T-helper 17 cell (primary cell): ENCODE measurements at regions not wholly inside any gene's neighbourhood (a gene's known extent, or its start where the extent isn't known, plus 50 kb on each side); places are given as distances from the start of the nearest gene placed in this dataset.

Source experiments
- ATAC-seq: fragments of 150-1000 bp; cut with Tn5 transposase; 2 replicates; pipeline ENCODE4 v1.10.0; 2021; ENCODE audit warnings: mild to moderate bottlenecking, moderate library complexity
- DNase-seq, 3 donors: peaks; one replicate each; pipeline versions ENCODE4 v3.0.0 to v3.0.0-alpha.2; 2020 to 2021
- H3K9me3 ChIP-seq: one replicate; pipeline ENCODE4 v1.7.0; 2013; ENCODE audit warnings: low read length, mild to moderate bottlenecking; ENCODE audit not compliant: control insufficient read depth, poor library complexity, severe bottlenecking
- H3K27ac Mint-ChIP-seq: one replicate; pipeline ENCODE4 v1.8.0; 2022; ENCODE audit warnings: mild to moderate bottlenecking, moderate library complexity, mixed read lengths
- H3K27me3 Mint-ChIP-seq: one replicate; pipeline ENCODE4 v1.8.0; 2022; ENCODE audit warnings: mixed read lengths
- H3K36me3 Mint-ChIP-seq: one replicate; pipeline ENCODE4 v1.8.0; 2022; ENCODE audit warnings: low read depth, mixed read lengths
- H3K4me1 Mint-ChIP-seq: one replicate; pipeline ENCODE4 v1.8.0; 2022; ENCODE audit warnings: mild to moderate bottlenecking, mixed read lengths
- H3K4me3 Mint-ChIP-seq: one replicate; pipeline ENCODE4 v1.8.0; 2022; ENCODE audit warnings: mild to moderate bottlenecking, moderate library complexity, mixed read lengths

DNA sequence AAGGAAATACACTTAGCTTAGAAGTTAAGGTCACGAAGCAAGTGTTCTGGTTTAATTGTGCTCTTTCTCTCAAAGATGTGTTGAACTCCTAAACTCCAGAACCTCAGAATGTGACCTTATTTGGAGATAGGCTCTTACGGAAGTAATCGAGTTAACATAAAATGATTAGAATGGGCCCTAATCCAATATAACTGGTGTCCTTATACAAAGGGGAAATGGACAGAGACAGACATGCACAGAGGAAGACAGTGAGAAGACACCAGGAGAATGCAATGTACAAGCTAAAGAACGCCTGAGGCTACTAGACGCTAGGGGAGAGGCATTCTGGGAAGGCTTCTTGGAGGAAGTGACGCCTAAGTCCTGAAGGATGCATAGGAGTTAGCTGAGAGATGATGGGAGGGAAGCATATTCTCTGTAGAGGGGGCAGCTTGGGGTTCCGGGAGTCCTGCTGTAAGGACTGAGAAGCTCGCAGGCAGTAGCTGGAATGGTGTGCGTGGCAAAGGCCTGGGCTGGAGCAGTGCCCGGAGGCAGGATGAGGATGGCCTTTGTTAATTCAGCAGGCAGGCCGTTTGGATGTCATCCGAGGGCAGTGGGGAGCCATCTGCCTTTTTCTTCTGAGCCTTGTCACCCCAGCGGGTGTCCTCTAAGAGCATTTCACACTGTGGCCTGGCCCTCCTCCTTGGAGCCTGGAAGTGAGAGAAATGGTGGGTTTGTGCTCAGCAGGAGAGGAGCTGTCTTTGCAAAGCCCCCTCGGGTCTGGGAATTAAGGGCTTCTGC lies 513.4 kb downstream of the SHQ1 start:
- H3K9me3 ChIP-seq: no peaks in the 10 kb centered on the region
- no peaks in the 10 kb centered on the region for H3K36me3 Mint-ChIP-seq
- H3K4me1 Mint-ChIP-seq: no peaks in the 10 kb centered on the region
- no peak overlapping the region for H3K27ac Mint-ChIP-seq
- H3K4me3 Mint-ChIP-seq: no peak overlapping the region
- ATAC-seq: no peak
- H3K27me3 Mint-ChIP-seq: no peaks in the 10 kb centered on the region
- DNase-seq: no peak

DNA sequence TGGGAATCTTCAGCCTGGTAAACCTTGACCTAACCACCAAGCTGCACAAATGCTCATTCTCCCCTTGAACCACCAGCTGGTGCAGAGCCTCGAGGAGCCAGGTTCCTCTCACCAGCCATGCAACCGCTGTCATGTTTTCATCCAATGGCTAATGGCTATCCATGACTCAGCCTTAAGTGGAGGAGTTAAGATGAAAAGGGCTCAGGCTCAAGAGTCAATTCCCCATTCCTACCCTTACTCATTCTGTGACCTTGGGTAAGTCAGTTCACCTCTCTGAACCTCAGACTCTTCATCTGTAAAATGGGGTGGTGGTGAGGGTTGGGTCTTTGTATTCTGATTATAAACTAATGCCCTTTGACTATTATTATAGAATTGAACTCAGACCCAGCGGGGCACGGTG lies 515.6 kb downstream of the SHQ1 start:
- Mint-ChIP-seq H3K27me3 (peaks cover 6% of the 10 kb centered on the region), H3K27ac (no peak overlapping the region), H3K4me1 (no peaks in the 10 kb centered on the region), H3K4me3 (no peak overlapping the region), H3K36me3 (no peaks in the 10 kb centered on the region)
- DNase-seq (no peak), ATAC-seq (no peak)
- no peaks in the 10 kb centered on the region for H3K9me3 ChIP-seq

DNA sequence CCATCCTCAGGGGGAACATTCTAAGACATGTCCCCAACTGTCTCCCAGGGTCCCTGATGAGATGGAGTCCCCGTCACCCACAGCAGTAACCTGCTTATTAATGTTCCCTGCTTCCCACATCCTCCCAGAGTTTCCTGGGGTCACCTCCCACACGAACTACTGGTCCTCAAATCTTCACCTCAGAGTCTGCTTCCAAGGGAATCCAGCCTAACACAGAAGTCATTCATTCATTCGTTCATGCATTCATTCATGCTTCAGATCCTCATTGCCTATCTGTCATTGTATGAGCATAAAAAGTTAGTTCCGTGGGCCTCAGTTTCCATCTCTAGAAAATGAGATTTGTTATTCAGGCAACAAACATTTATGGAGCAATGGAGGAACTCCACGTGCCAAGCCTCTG lies 516.2 kb downstream of the SHQ1 start:
- Mint-ChIP-seq H3K36me3 (no peaks in the 10 kb centered on the region), H3K27ac (no peak overlapping the region), H3K4me1 (no peaks in the 10 kb centered on the region), H3K4me3 (no peak overlapping the region), H3K27me3 (peaks cover 6% of the 10 kb centered on the region)
- ATAC-seq (no peak), DNase-seq (no peak)
- H3K9me3 ChIP-seq: no peaks in the 10 kb centered on the region

DNA sequence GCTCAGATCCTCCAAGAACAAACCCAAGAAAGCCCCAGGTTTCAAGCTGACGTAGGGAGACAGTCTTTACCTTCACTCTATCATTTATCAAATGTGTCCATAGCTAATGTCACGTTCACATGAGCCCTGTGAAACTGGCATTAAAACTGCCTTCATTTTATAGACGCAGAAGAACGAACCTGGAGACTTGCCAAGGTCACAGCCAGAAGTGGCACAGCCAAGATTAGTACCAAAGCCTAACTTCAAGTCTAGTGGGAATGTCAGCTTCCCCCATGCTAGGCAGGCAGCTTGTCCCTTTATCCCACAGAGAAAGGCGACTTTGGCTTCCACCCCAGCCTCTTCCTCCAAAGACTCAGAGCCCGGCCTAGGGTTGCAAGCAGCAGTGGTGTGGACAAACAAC lies 517.2 kb downstream of the SHQ1 start:
- Mint-ChIP-seq H3K4me3 (no peak overlapping the region), H3K4me1 (no peaks in the 10 kb centered on the region), H3K36me3 (no peaks in the 10 kb centered on the region), H3K27ac (no peak overlapping the region), H3K27me3 (peaks cover 6% of the 10 kb centered on the region)
- H3K9me3 ChIP-seq: no peaks in the 10 kb centered on the region
- ATAC-seq: no peak
- DNase-seq: no peak

DNA sequence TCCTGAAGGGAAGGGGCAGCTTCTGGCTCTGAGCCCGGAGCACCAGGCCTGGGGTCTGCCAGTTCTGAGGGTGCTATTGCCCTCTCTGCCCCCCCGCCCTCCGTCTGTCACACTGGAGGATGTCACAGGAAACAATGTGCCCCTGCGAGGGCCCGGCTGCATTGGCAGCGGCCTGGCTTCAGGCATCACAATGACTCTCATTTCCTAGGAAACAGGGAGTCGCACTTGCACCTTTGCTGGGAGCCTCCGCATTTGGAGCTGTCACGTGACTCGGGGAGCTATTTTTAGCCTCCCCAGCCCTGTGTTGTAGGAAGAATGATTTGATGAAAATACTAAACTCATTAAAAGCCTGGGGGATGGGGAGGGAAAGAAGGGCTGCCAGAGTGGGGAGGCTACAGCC lies 518.9 kb downstream of the SHQ1 start:
- Mint-ChIP-seq H3K36me3 (no peaks in the 10 kb centered on the region), H3K27ac (no peak overlapping the region), H3K27me3 (peaks cover 6% of the 10 kb centered on the region), H3K4me3 (no peak overlapping the region), H3K4me1 (no peaks in the 10 kb centered on the region)
- no peak for ATAC-seq
- no peaks in the 10 kb centered on the region for H3K9me3 ChIP-seq
- DNase-seq: no peak

DNA sequence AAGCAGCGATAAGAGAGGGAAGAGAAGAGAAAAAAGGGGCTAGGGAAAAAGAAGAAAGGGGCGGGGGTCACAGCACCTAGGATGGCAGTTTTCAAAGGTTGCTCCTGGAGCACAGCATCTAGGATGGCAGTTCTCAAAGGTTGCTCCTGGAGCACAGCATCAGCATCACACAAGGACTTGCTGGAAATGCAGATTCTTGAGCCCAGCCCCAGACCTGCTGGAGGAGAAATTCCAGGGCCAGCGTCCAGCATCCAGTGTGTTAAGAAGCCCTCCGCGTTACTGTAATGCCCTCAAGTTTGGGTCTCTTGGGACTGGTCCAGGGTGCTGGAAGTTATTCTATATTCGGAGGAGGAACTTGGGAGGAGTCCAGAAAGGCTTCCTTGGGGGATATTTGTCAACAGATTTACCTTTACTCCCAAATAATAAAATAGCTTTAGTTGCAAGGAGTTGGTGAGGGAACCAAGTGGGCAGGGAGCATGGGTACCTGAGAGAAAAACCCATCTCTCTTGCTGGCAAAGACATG lies 519.4 kb downstream of the SHQ1 start:
- DNase-seq (no peak), ATAC-seq (no peak)
- Mint-ChIP-seq H3K36me3 (no peaks in the 10 kb centered on the region), H3K4me3 (no peak overlapping the region), H3K4me1 (no peaks in the 10 kb centered on the region), H3K27me3 (peaks cover 6% of the 10 kb centered on the region), H3K27ac (no peak overlapping the region)
- no peaks in the 10 kb centered on the region for H3K9me3 ChIP-seq

DNA sequence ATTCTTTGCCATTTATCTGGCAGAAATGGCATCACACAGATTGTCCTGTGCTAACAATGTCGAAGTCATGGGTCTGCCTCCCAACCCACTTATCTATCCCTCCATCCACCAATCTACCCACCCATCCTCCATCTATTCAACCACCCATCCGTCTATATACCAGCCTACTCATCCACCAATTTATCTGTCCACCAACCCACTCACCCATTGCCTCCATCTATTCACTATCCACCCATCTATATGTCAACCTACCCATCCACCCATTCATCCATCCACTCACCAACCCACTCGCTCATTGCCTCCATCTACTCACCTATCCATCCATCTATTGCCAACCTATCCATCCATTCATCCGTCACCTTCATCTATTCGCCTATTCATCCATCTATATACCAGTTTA lies 521.2 kb downstream of the SHQ1 start:
- Mint-ChIP-seq H3K27ac (no peak overlapping the region), H3K4me1 (no peaks in the 10 kb centered on the region), H3K36me3 (no peaks in the 10 kb centered on the region), H3K4me3 (no peak overlapping the region), H3K27me3 (peaks cover 6% of the 10 kb centered on the region)
- DNase-seq: no peak
- ATAC-seq: no peak
- H3K9me3 ChIP-seq: no peaks in the 10 kb centered on the region

DNA sequence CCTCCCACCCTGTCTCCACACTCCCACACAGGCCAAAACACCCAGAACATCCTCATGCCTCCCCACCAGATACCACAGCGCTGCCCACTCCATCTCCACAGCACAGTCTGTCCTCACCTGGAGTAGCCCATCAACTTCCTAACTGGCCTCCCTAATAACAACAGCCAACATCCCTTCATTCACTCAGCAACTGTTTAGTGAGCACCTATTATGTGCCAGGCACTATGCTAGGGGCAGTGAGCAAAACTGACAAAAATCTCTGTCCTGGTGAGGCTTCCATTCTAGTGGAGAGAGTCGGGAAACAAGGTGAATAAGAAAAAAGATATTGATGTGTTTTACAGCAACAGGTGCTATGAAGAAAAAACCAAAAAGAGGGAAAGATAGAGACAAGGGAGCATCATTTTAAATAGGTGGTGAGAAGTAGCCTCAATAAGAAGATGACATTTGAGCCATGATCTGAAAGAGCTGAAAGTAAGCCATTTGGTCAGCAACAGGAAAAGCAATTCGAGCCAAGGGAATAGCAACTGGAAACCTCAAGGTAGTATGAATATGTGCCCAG lies 523.9 kb downstream of the SHQ1 start:
- no peaks in the 10 kb centered on the region for H3K9me3 ChIP-seq
- no peak for ATAC-seq
- no peaks in the 10 kb centered on the region for H3K36me3 Mint-ChIP-seq
- DNase-seq: no peak
- H3K4me1 Mint-ChIP-seq: no peaks in the 10 kb centered on the region
- H3K4me3 Mint-ChIP-seq: no peak overlapping the region
- H3K27ac Mint-ChIP-seq: no peak overlapping the region
- peaks cover 6% of the 10 kb centered on the region for H3K27me3 Mint-ChIP-seq

DNA sequence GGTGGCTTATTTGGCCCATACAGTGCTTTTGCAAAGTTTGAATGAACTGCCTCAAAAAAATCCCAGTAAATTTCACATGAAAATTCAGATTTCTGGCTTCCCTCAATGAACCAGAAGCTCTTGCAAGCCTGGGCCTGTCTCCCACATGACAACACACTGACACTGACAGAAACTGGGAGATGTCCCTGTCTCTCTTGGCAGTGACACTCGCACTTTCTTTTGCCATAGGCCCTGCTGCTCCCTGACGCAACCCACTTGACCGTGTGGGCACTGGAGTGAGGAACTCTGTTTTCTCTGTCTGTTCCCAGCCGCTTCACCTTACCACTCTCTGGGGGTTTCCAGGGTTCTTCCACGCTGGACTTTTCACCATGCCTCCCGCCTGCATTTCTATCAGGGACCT lies 524.5 kb downstream of the SHQ1 start:
- ATAC-seq (no peak), DNase-seq (no peak)
- Mint-ChIP-seq H3K27me3 (peaks cover 6% of the 10 kb centered on the region), H3K4me3 (no peak overlapping the region), H3K36me3 (no peaks in the 10 kb centered on the region), H3K27ac (no peak overlapping the region), H3K4me1 (no peaks in the 10 kb centered on the region)
- H3K9me3 ChIP-seq: no peaks in the 10 kb centered on the region

DNA sequence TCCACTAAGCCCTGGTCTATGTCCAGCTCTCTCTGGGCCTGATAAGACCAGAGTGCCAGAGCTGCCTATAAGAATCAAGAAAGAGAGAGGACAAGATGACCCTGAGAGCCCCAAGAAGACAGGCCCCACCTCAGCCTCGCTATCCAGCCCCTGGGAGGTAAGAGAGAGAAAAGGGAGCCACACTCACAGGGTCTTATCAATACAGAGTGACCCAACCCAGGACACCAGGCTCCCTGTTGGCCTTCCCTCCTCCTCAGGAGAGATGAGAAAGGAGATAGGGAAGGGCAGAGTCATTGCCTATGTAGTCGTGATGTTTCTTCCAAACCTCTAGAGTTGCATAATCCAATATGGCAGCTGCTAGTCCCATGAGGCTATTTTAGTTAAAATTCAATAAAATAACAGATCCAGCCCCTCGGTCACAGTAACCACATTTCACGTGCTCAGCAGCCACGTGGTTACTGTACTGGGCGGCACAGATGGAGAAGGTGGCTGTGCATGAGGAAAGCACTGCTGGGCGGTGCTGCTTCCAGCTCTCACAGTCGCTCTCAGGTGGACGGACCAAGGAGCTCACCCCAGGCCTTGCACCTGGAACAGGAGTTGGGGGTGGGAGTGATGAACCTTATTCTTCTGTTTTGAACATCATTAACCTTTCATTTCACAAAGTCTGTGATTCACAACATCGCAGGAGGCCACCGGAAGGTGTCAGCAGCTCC lies 525.8 kb downstream of the SHQ1 start:
- no peaks in the 10 kb centered on the region for H3K27me3 Mint-ChIP-seq
- H3K36me3 Mint-ChIP-seq: no peaks in the 10 kb centered on the region
- no peaks in the 10 kb centered on the region for H3K4me1 Mint-ChIP-seq
- DNase-seq: no peak
- no peak for ATAC-seq
- no peak overlapping the region for H3K27ac Mint-ChIP-seq
- H3K9me3 ChIP-seq: no peaks in the 10 kb centered on the region
- no peak overlapping the region for H3K4me3 Mint-ChIP-seq

DNA sequence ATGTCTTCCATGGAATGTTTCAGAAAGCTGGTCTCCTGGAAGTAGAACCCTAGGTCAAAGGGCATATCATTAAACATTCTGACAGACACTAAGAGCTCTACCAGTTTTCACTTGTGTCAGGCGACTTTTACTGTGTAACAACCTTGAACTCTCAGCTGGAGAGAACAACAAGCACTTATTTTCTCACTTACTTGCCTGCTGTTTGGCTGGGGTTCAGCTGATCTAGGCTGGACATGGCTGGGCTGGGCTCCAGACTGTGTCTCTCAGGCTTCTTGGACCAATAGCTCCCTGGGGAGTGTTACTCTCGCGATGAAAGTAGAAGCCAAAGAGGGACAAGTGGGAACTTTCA lies 527.3 kb downstream of the SHQ1 start:
- H3K9me3 ChIP-seq: no peaks in the 10 kb centered on the region
- Mint-ChIP-seq H3K4me1 (no peaks in the 10 kb centered on the region), H3K36me3 (no peaks in the 10 kb centered on the region), H3K27me3 (no peaks in the 10 kb centered on the region), H3K4me3 (no peak overlapping the region), H3K27ac (no peak overlapping the region)
- ATAC-seq: no peak
- no peak for DNase-seq

DNA sequence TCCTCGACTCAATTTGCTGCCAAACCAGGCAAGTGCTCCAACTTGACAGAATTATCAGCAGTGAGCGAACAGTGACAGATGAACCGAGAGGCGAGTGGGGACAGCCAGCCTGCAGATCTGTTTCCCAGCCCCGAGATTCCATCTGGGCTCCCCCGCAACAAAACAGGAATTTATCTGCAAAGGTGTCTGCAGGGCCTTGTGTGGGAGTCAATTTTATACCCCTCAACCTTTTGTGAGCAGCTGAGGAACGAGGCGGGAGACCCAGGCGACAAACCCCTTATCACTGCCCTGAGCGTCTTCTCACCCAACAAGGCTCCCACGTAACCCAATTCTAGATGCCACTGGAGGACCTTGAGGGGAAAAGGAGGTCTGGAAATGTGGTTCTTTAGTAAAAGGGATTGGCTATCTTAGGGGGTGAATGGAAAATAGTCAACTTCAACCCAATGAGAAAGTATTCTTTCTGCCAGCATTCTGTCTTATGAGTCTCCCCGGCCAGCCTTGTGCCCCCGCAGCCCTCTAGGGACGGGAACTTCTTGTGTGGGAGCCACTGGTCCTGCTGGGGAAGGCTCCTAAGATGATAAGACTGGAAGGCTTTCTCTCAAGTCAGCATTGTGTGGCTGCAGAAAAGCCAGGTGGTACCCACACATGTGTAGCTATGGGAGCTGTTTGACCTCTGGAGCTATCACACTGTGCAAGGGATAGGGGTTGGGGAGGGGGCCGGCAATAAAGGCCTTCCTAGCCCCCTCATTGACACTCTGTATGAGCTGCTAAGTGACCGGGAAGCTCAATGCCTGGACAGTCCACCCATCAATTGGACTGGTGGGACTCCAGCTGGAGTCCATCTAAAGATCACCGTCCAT lies 527.9 kb downstream of the SHQ1 start:
- no peak overlapping the region for H3K27ac Mint-ChIP-seq
- DNase-seq (no peak), ATAC-seq (no peak)
- H3K27me3 Mint-ChIP-seq: no peaks in the 10 kb centered on the region
- no peaks in the 10 kb centered on the region for H3K9me3 ChIP-seq
- H3K4me1 Mint-ChIP-seq: no peaks in the 10 kb centered on the region
- H3K4me3 Mint-ChIP-seq: no peak overlapping the region
- no peaks in the 10 kb centered on the region for H3K36me3 Mint-ChIP-seq
